Heart left ventricle (tissue), 16 donors: ENCODE measurements at regions not wholly inside any gene's neighbourhood (a gene's known extent, or its start where the extent isn't known, plus 50 kb on each side); places are given as distances from the start of the nearest gene placed in this dataset.
A peak's percentile ranks its signal among the peaks of the same experiment; 100 is the strongest.

Experiments used
- ATAC-seq, 4 donors: fragments of 200-7000 bp; cut with Tn5 transposase; one replicate each; pipeline ENCODE4 v1.9.1; 2020 to 2022; ENCODE audit warnings: moderate library complexity in 4 of 4, mild to moderate bottlenecking in 3 of 4, moderate number of reproducible peaks in 1 of 4
- DNase-seq, 5 donors: peaks; one replicate each; pipeline ENCODE4 v3.0.0-alpha.2; 2020
- H3K27ac ChIP-seq, 12 donors: fragments of 200-600 bp; sonication (generic) in 4 of 12; one replicate each; pipeline versions ENCODE4 v1.5.0 to v1.8.0; 2016 to 2022; ENCODE audit warnings: mild to moderate bottlenecking in 2 of 12
- H3K27me3 ChIP-seq, 9 donors: fragments of 200-600 bp; sonication (generic) in 2 of 9; one replicate each; pipeline versions ENCODE4 v1.5.1 to v1.8.0; 2016 to 2022; ENCODE audit warnings: mild to moderate bottlenecking in 3 of 9
- H3K36me3 ChIP-seq, 9 donors: fragments of 200-600 bp; sonication (generic) in 2 of 9; one replicate each; pipeline versions ENCODE4 v1.5.0 to v1.8.0; 2018 to 2022; ENCODE audit warnings: mild to moderate bottlenecking in 2 of 9
- H3K4me1 ChIP-seq, 12 donors: fragments of 200-600 bp; sonication (generic) in 4 of 12; one replicate each; pipeline versions ENCODE4 v1.5.0 to v1.8.0; 2016 to 2022; ENCODE audit warnings: mild to moderate bottlenecking in 3 of 12
- H3K4me3 ChIP-seq, 12 donors: fragments of 200-600 bp; sonication (generic) in 4 of 12; one replicate each; pipeline versions ENCODE4 v1.5.0 to v1.8.0; 2017 to 2022; ENCODE audit warnings: mild to moderate bottlenecking in 9 of 12, moderate library complexity in 4 of 12
- H3K9me3 ChIP-seq, 12 donors: fragments of 200-600 bp; sonication (generic) in 4 of 12; one replicate each; pipeline versions ENCODE4 v1.5.0 to v1.8.0; 2016 to 2022; ENCODE audit warnings: mild to moderate bottlenecking in 1 of 12
- CTCF ChIP-seq, 12 donors: fragments of 200-600 bp; sonication (generic) in 4 of 12; IDR thresholded peaks; one replicate each; pipeline versions ENCODE4 v1.5.0 to v1.8.0; 2018 to 2022; ENCODE audit warnings: antibody characterized with exemption in 12 of 12, mild to moderate bottlenecking in 5 of 12
- POLR2A ChIP-seq, 2 donors: fragments of 450-650 bp; IDR thresholded peaks; one replicate each; pipeline ENCODE4 v1.6.1; 2017; ENCODE audit warnings: antibody characterized with exemption in 2 of 2, mild to moderate bottlenecking in 2 of 2, moderate library complexity in 2 of 2
- WGBS, 4 donors: extraction: QIAGEN DNeasy Blood & Tissue Kit in 2 of 4; methylation state at CpG; one replicate each; pipeline versions ENCODE4 v1.1.5 to v1.1.7; 2013 to 2018; 5-methylcytosine and 5-hydroxymethylcytosine counted together
- intact Hi-C, 10 donors: fragments of 100-400 bp; cut with DNase I; formaldehyde crosslinking; loops; one replicate each; pipeline versions ENCODE4 v1.11.1 to v1.14.2; 2022
- donor health status: ischemic (EF 13 %, LVEDD 7.1; RV severe dilation, severe dysfunction).
- donor health status: healthy with polysubstance abuse.
- donor health status: DM: no; HTN: yes; CAD: no.
- donor health status: DM: no; HTN: no; CAD: no.
- donor health status: ischemic (EF 25% LVEDD 6.9; RV normal size, moderate dysfunction).
- donor health status: ischemic (EF 25% LVEDD 5.7; RV mildly dilated, moderate dysfunction).
- donor health status: healthy.
- donor health status: DM: yes; HTN: yes; CAD: no.
- donor health status: ischemic (EF 35%, LVEDD 5.7; RV mildly dilated, moderate dysfunction).
- donor health status: nonischemic (EF 11% LVEDD 7.7; RV severe dilation, severe dysfunction).
- donor health status: DM: yes; HTN: yes; CAD: no.
- donor health status: PGD.
- donor health status: ischemic (EF 29% LVEDD 5.4; RV normal size, mild dysfunction).
- donor health status: nonischemic (EF 23%, LVEDD 6.1; RV moderate dilation, normal function).

GRCh38 chr2:42960842-42961180 lies 168.4 kb upstream of the HAAO start:
- intact Hi-C loops, result loop anchor here in 1 of 10 donors (5.0 kb wide), 1 partner anchor 121 kb away; no protein-coding TSS in a partner anchor
- H3K36me3 ChIP-seq, result no peaks in the 10 kb centered on the region
- H3K4me1 ChIP-seq, result peaks cover 2 to 81% (median 54%) of the 10 kb centered on the region in 12 donors
- 69 to 88% (median 82%) methylated on average over 6 of the region's 6 CpGs for WGBS, 4 donors
- no peak for ATAC-seq
- peak in 2 of 5 donors; percentile 20 to 25 for DNase-seq
- no peaks in the 10 kb centered on the region for H3K27me3 ChIP-seq
- H3K9me3 ChIP-seq, result no peaks in the 10 kb centered on the region
- no peak overlapping the region for H3K4me3 ChIP-seq
- TF ChIP-seq POLR2A (IDR thresholded peaks at IDR 0.05) (no peak), CTCF (IDR thresholded peaks at IDR 0.05) (no peak)
- H3K27ac ChIP-seq, result peak overlapping the region; percentile 70 to 91 (median 85)

- DNase-seq, result peak in 2 of 5 donors; percentile 24 to 51
- H3K9me3 ChIP-seq, result no peaks in the 10 kb centered on the region
- H3K27me3 ChIP-seq, result no peaks in the 10 kb centered on the region
- H3K4me1 ChIP-seq, result peaks cover 2 to 78% (median 56%) of the 10 kb centered on the region in 12 donors
- no peaks in the 10 kb centered on the region for H3K36me3 ChIP-seq
- no peak for TF ChIP-seq CTCF (IDR thresholded peaks at IDR 0.05)
- TF ChIP-seq POLR2A (IDR thresholded peaks at IDR 0.05), result no peak
- no peak overlapping the region for H3K4me3 ChIP-seq
- ATAC-seq, result no peak
- WGBS, 4 donors, result 72 to 78% (median 73%) methylated on average over 6 to 10 of the region's 10 CpGs
- intact Hi-C loops, result loop anchor here in 1 of 10 donors (5.0 kb wide), 1 partner anchor 122 kb away; no protein-coding TSS in a partner anchor
- peak overlapping the region; percentile 70 to 91 (median 85) for H3K27ac ChIP-seq
Observed at GRCh38 chr2:42960002-42960841, 167.8 kb upstream of the HAAO start.

- no peaks in the 10 kb centered on the region for H3K9me3 ChIP-seq
- intact Hi-C loops, result loop anchor here in 1 of 10 donors (5.0 kb wide), 1 partner anchor 123 kb away; no protein-coding TSS in a partner anchor
- no peak for TF ChIP-seq POLR2A (IDR thresholded peaks at IDR 0.05)
- no peak for TF ChIP-seq CTCF (IDR thresholded peaks at IDR 0.05)
- no peaks in the 10 kb centered on the region for H3K27me3 ChIP-seq
- peak in 4 of 5 donors; percentile 53 to 74 (median 66) for DNase-seq
- peaks cover 2 to 77% (median 59%) of the 10 kb centered on the region in 12 donors for H3K4me1 ChIP-seq
- ATAC-seq, result peak; percentile 56 to 76 (median 60)
- no peak overlapping the region for H3K4me3 ChIP-seq
- H3K27ac ChIP-seq, result peak overlapping the region; percentile 70 to 91 (median 85)
- WGBS, 4 donors, result 36 to 64% (median 48%) methylated on average over 8 of the region's 8 CpGs
- no peaks in the 10 kb centered on the region for H3K36me3 ChIP-seq
Observed at GRCh38 chr2:42959234-42960001, 167.0 kb upstream of the HAAO start.

GRCh38 chr2:42958741-42959233 lies 166.4 kb upstream of the HAAO start:
- intact Hi-C loops, result no loop called here
- Histone ChIP-seq H3K27ac (peak overlapping the region; percentile 70 to 91 (median 85)), H3K27me3 (no peaks in the 10 kb centered on the region), H3K36me3 (no peaks in the 10 kb centered on the region), H3K4me1 (peaks cover 2 to 76% (median 64%) of the 10 kb centered on the region in 12 donors), H3K4me3 (no peak overlapping the region), H3K9me3 (no peaks in the 10 kb centered on the region)
- 85 to 96% (median 92%) methylated on average over 10 of the region's 10 CpGs for WGBS, 4 donors
- peak in 1 of 5 donors; percentile 39 for DNase-seq
- TF ChIP-seq CTCF (IDR thresholded peaks at IDR 0.05) (no peak), POLR2A (IDR thresholded peaks at IDR 0.05) (no peak)
- no peak for ATAC-seq
